Loucy (cell line): ENCODE measurements at regions not wholly inside any gene's neighbourhood (a gene's known extent, or its start where the extent isn't known, plus 50 kb on each side); places are given as distances from the start of the nearest gene placed in this dataset.

Source experiments
- CTCF ChIP-seq: fragments of 200-600 bp; sonication (generic); conservative IDR thresholded peaks from 2 replicates; pipeline ENCODE4 v1.5.1; 2014; ENCODE audit warnings: mild to moderate bottlenecking, antibody characterized with exemption, low read length
- EZH2phosphoT487 ChIP-seq: fragments of 200-600 bp; IDR thresholded peaks from 2 replicates; pipeline ENCODE4 v1.6.1; 2018; ENCODE audit warnings: antibody characterized with exemption, mild to moderate bottlenecking, moderate library complexity, borderline replicate concordance

DNA sequence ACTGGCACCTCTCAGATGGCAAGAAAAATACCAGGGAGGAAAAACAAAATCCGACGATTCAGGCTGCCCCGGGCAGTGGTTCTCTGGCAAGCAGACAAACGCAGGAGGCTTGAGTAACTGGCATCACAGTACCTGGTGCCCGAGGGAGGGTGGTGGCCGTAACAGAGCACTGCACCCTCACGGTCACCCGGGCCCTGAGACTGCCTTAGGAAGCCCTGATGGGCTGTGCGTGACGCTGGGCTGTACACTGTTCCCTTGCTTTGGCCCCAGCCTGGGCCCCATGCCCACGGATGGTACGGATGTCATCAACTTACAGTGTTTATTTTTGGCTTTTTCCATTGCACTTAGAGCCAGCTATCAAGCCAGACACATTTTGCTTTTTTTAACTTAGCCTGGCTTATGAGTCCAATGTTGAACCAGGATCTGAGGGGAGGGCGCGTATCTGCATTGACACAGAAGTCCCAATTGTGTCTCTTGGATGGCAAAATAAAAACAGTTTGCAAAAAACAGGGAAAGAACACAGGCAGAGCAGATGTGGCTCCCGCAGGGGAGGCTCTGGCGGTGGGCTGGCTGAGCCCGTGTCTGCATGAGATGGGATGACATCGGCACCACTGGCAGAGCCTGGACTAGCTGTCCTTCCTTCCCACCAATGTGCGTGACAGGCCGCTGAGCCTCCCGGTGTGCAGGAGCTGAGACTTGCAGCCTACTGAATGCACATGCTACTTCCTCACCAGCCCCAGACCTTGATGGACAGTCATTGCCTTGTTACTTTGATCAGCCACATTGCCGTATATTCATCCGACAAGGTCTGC lies 287.7 kb downstream of the FOXL1 start:
- no peak for TF ChIP-seq CTCF
- no peak for TF ChIP-seq EZH2phosphoT487
